Spleen (tissue), 11 donors: ENCODE measurements at regions not wholly inside any gene's neighbourhood (a gene's known extent, or its start where the extent isn't known, plus 50 kb on each side); places are given as distances from the start of the nearest gene placed in this dataset.

Experiments used
- DNase-seq: peaks from one replicate; pipeline ENCODE4 v3.0.0-alpha.2; 2020
- H3K27ac ChIP-seq, 8 donors: fragments of 200-600 bp; sonication (generic) in 7 of 8; 1 replicate in 4 of 8; 2 replicates in 4 of 8; pipeline versions ENCODE4 v1.5.0 to v1.8.0; 2016 to 2021; ENCODE audit warnings: inconsistent platforms in 4 of 8, mild to moderate bottlenecking in 4 of 8, moderate library complexity in 1 of 8
- H3K27me3 ChIP-seq, 7 donors: fragments of 200-600 bp; sonication (generic) in 6 of 7; replicated peaks in 1 of 7; 1 replicate in 4 of 7; 2 replicates in 3 of 7; pipeline versions ENCODE4 v1.5.0 to v1.8.0; 2016 to 2021; ENCODE audit warnings: inconsistent platforms in 3 of 7, mild to moderate bottlenecking in 1 of 7
- H3K36me3 ChIP-seq, 6 donors: fragments of 200-600 bp; sonication (generic) in 5 of 6; 1 replicate in 4 of 6; 2 replicates in 2 of 6; pipeline versions ENCODE4 v1.5.0 to v1.8.0; 2016 to 2021; ENCODE audit warnings: inconsistent platforms in 2 of 6
- H3K4me1 ChIP-seq, 6 donors: fragments of 200-600 bp; sonication (generic) in 5 of 6; 1 replicate in 3 of 6; 2 replicates in 3 of 6; pipeline versions ENCODE4 v1.5.0 to v1.8.0; 2016 to 2021; ENCODE audit warnings: inconsistent platforms in 3 of 6
- H3K4me3 ChIP-seq, 8 donors: fragments of 200-600 bp; sonication (generic) in 7 of 8; 1 replicate in 4 of 8; 2 replicates in 4 of 8; pipeline versions ENCODE4 v1.5.0 to v1.8.0; 2016 to 2021; ENCODE audit warnings: inconsistent platforms in 4 of 8, mild to moderate bottlenecking in 4 of 8, moderate library complexity in 2 of 8
- H3K9me3 ChIP-seq, 8 donors: fragments of 200-600 bp; sonication (generic) in 7 of 8; 1 replicate in 4 of 8; 2 replicates in 4 of 8; pipeline versions ENCODE4 v1.5.0 to v1.8.0; 2016 to 2021; ENCODE audit warnings: inconsistent platforms in 4 of 8
- POLR2A ChIP-seq, 3 donors: fragments of 450-650 bp; IDR thresholded peaks; one replicate each; pipeline ENCODE4 v1.5.1; 2017; ENCODE audit warnings: antibody characterized with exemption in 3 of 3, mild to moderate bottlenecking in 1 of 3
- POLR2AphosphoS5 ChIP-seq, 3 donors: sonication (generic); formaldehyde crosslinking; IDR thresholded peaks; one replicate each; pipeline ENCODE4 v1.5.1; 2017; ENCODE audit warnings: antibody characterized with exemption in 3 of 3
- WGBS, 5 donors: extraction: QIAGEN DNeasy Blood & Tissue Kit in 3 of 5; methylation state at CpG; one replicate each; pipeline versions ENCODE4 v1.1.5 to v1.1.7; 2013 to 2018; 5-methylcytosine and 5-hydroxymethylcytosine counted together
- intact Hi-C: fragments of 100-400 bp; cut with DNase I; formaldehyde crosslinking; loops from one replicate; pipeline ENCODE4 v1.15.0; 2023; ENCODE audit warnings: low total_unique reads
- TF ChIP-seq, protein P1 (sequence below), 11 experiments: fragments of 200-600 bp in 7 of 11; fragments of 450-650 bp in 4 of 11; sonication (generic) in 4 of 11; IDR thresholded peaks in 8 of 11; conservative IDR thresholded peaks in 3 of 11; 1 replicate in 7 of 11; 2 replicates in 4 of 11; pipeline versions ENCODE4 v1.4.0 to v1.8.0; 2016 to 2021; ENCODE audit warnings: antibody characterized with exemption in 11 of 11, inconsistent platforms in 4 of 11, mild to moderate bottlenecking in 1 of 11
- donor health status: healthy with polysubstance abuse.
- donor health status: DM: no; HTN: no; CAD: no; lungs with moderate emphysema.
- donor health status: DM: no; HTN: no; CAD: no.
- donor health status: Bipolar disorder and iron deficiency.
- donor health status: healthy.
- donor health status: DM: no; HTN: no; CAD: no.
- donor health status: DM: yes; HTN: yes; CAD: no.

DNA sequence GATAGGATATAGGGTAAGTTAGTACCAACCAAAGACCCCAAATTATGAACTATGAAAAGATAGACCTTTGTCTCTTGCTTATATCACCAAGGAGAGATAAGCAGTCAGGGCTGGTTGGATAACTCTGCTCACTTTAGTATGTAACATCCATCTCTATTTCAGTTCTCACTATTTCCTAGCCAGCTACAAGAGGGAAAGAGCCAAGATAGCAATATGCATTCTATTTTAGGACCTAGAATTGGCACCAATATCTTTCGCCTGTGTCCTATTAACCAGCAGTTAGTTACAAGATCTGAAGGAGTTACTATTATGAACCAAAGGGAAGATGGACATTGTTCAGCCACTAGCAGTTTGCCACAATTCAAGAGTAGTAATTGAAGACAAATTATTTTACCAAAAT is 457.5 kb downstream of the NSUN3 start:
- no peak overlapping the region for H3K27ac ChIP-seq
- 81 to 100% (median 88%) methylated on average over 1 of the region's 1 CpG for WGBS, 5 donors
- no peak for DNase-seq
- no peak overlapping the region for H3K4me3 ChIP-seq
- no peaks in the 10 kb centered on the region for H3K27me3 ChIP-seq
- no peaks in the 10 kb centered on the region for H3K9me3 ChIP-seq
- no peaks in the 10 kb centered on the region for H3K4me1 ChIP-seq
- TF ChIP-seq, protein P1, sequence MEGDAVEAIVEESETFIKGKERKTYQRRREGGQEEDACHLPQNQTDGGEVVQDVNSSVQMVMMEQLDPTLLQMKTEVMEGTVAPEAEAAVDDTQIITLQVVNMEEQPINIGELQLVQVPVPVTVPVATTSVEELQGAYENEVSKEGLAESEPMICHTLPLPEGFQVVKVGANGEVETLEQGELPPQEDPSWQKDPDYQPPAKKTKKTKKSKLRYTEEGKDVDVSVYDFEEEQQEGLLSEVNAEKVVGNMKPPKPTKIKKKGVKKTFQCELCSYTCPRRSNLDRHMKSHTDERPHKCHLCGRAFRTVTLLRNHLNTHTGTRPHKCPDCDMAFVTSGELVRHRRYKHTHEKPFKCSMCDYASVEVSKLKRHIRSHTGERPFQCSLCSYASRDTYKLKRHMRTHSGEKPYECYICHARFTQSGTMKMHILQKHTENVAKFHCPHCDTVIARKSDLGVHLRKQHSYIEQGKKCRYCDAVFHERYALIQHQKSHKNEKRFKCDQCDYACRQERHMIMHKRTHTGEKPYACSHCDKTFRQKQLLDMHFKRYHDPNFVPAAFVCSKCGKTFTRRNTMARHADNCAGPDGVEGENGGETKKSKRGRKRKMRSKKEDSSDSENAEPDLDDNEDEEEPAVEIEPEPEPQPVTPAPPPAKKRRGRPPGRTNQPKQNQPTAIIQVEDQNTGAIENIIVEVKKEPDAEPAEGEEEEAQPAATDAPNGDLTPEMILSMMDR (IDR thresholded peaks at IDR 0.05 in 8 of 11, conservative IDR thresholded peaks at IDR 0.05 in 3 of 11): no peak
- TF ChIP-seq POLR2AphosphoS5 (IDR thresholded peaks at IDR 0.05) (no peak), POLR2A (IDR thresholded peaks at IDR 0.05) (no peak)
- H3K36me3 ChIP-seq: no peaks in the 10 kb centered on the region
- intact Hi-C loops: no loop called here

DNA sequence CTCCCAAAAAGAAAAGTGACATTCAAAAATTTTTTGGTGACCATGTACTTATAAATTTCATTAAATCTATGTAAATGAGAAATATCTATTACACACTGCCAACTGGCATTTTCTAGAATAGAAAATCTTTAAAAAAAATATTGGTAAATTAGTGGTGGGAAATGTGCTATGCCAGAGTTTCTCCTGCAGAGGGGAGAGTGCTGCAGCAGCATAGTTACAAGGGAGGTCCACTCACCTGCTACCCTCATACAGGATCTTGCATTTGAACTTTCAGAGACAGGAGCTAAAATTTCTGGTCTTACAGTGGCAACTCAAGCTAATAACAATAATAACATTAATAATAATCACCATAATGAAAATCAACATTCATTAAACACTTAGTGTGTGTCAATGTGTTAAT is 459.6 kb downstream of the NSUN3 start:
- Histone ChIP-seq H3K4me1 (no peaks in the 10 kb centered on the region), H3K4me3 (no peak overlapping the region), H3K9me3 (no peaks in the 10 kb centered on the region), H3K36me3 (no peaks in the 10 kb centered on the region), H3K27me3 (no peaks in the 10 kb centered on the region), H3K27ac (no peak overlapping the region)
- intact Hi-C loops: no loop called here
- TF ChIP-seq POLR2A (IDR thresholded peaks at IDR 0.05): no peak
- TF ChIP-seq, protein P1 (IDR thresholded peaks at IDR 0.05 in 8 of 11, conservative IDR thresholded peaks at IDR 0.05 in 3 of 11): no peak
- no peak for TF ChIP-seq POLR2AphosphoS5 (IDR thresholded peaks at IDR 0.05)
- DNase-seq: no peak

DNA sequence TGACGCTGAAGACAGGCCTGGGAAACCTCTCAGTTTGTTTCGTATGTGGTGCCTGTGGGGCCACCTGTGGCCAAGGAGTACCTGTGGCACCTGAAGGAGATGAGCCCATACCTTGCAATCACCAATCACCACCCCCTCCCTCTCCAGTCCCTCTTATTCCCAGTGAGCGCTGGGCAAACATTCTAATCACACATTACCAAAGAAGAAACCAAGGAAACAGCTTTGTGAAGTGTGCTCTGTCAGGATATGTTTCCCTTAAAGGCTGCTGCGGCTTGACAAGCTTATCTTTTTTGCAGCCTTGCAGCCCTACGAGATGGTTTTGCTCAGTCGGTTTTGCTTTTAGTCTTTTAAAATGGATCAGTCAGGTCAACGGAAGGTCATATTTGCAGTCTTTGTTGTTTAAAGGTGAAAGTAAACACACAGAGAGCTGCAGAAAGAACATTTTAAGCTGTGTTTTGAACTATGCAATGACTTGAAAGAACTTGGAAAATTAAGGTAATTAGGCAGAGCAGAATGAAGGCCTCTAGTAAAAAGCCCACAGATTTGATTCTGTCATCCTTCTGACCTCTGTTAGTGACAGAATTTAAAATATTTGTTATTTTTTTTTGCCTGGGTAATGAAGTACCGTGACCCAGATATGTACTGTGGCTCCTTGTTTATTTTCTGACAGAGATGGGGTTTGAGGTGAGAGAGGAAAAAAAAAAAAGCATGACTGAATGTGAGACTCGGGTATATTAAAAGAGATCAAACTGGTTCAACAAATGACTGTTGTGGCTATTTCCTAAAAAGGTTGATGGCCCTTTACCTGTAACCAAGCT is 461.4 kb downstream of the NSUN3 start:
- TF ChIP-seq POLR2A (IDR thresholded peaks at IDR 0.05) (no peak), POLR2AphosphoS5 (IDR thresholded peaks at IDR 0.05) (no peak)
- TF ChIP-seq, protein P1 (IDR thresholded peaks at IDR 0.05 in 8 of 11, conservative IDR thresholded peaks at IDR 0.05 in 3 of 11): no peak
- H3K4me3 ChIP-seq: no peak overlapping the region
- no peaks in the 10 kb centered on the region for H3K36me3 ChIP-seq
- intact Hi-C loops: no loop called here
- WGBS, 5 donors: 31 to 47% (median 35%) methylated on average over 9 of the region's 9 CpGs
- no peaks in the 10 kb centered on the region for H3K4me1 ChIP-seq
- no peak overlapping the region for H3K27ac ChIP-seq
- H3K27me3 ChIP-seq: no peaks in the 10 kb centered on the region
- no peaks in the 10 kb centered on the region for H3K9me3 ChIP-seq
- no peak for DNase-seq

DNA sequence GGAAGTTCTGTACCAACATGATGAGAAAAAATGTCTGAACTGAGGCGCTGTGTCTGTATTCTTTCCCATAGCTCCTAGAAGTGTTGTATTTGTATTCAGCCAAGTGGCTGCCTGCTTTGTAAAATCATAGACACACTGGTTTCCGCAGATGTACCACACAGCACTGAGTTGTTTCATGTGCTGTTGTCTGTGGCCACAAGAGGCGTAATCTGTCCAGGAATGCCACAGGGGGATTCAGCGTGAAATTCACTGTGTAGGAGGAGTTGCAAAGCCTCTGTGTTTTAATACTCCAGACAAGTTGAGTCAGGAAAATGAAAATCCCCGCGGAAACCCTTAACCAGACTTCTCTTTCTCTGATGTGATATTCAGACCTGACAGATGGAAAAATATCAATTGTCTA is 462.2 kb downstream of the NSUN3 start:
- no peak overlapping the region for H3K27ac ChIP-seq
- WGBS, 5 donors: 74 to 89% (median 82%) methylated on average over 6 of the region's 6 CpGs
- H3K36me3 ChIP-seq: no peaks in the 10 kb centered on the region
- no peaks in the 10 kb centered on the region for H3K4me1 ChIP-seq
- intact Hi-C loops: no loop called here
- H3K27me3 ChIP-seq: no peaks in the 10 kb centered on the region
- no peak overlapping the region for H3K4me3 ChIP-seq
- no peaks in the 10 kb centered on the region for H3K9me3 ChIP-seq
- no peak for DNase-seq
- no peak for TF ChIP-seq POLR2AphosphoS5 (IDR thresholded peaks at IDR 0.05)
- TF ChIP-seq POLR2A (IDR thresholded peaks at IDR 0.05): no peak
- TF ChIP-seq, protein P1 (IDR thresholded peaks at IDR 0.05 in 8 of 11, conservative IDR thresholded peaks at IDR 0.05 in 3 of 11): no peak
